ENCODE measurements at regions not wholly inside any gene's neighbourhood (a gene's known extent, or its start where the extent isn't known, plus 50 kb on each side); places are given as distances from the start of the nearest gene placed in this dataset.

DNA sequence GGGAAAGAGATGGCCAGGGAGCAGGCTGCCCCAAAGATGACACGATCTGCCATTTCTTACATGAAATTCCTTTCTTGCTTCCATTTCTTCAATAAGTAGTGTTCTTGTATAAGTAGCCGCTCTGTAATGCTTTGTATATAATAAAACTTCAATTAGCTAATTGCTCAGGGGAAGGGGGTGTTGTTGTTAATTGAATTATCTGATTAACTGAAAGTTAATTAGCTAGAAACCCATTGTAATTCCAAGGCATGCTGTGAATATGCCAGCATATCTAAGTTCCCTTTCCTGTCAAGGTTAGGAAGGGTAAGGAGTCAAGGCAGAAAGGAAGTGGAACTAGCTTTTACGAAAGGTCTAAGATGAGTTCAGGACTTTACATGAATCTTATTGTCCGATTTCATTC is 765.9 kb downstream of the TYW1 start:
- DNase-seq (ENCODE audit: low read depth in 2 of 2): no peak

DNA sequence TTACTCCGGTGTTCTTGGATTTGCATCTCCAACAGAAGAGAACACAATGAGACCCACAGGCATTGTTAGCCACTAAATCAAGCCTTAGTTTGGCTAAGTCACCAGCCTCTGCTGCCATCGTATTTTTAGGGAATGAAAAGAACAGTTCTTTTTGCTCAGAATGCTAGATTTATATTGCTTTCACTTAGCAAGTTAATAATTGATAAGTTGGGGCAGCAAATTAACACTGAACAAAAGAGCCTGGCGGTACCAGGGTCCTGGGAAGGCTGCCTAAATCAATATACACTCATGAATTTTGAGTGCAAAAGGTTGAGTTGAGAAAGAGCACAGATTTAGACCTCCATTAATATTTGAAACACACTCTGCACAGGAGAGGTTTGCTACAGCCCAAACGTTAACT is 767.7 kb downstream of the TYW1 start:
- no peak for DNase-seq (ENCODE audit: low read depth in 2 of 2)

- DNase-seq (ENCODE audit: low read depth in 2 of 2): no peak
Observed at GRCh38 chr7:67765481-67766175, 769.0 kb downstream of the TYW1 start.

DNA sequence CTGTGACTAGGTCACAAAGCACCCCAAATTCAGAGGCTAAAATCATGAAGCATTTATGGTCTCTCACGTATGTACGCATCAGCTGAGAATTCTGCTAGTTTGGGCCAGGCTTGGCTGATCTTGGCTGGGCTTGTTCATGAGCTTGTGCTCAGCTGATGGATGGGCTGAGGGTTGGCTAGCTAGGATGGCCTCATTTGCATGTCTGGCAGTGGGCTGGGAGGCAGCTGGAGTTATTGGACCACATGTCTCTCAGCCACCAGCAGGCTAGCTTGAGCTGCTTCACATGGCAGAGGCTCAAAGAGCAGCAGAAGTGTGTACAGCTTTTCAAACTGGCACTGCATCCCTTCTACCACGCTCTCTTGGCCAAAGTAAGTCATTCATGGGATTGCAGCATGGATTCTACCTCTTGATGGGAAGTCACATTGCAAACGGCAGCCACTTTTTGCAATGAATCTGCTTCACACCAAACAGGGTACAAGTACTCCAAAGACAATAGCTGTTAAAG is 770.3 kb downstream of the TYW1 start:
- DNase-seq (ENCODE audit: low read depth in 2 of 2): no peak

DNA sequence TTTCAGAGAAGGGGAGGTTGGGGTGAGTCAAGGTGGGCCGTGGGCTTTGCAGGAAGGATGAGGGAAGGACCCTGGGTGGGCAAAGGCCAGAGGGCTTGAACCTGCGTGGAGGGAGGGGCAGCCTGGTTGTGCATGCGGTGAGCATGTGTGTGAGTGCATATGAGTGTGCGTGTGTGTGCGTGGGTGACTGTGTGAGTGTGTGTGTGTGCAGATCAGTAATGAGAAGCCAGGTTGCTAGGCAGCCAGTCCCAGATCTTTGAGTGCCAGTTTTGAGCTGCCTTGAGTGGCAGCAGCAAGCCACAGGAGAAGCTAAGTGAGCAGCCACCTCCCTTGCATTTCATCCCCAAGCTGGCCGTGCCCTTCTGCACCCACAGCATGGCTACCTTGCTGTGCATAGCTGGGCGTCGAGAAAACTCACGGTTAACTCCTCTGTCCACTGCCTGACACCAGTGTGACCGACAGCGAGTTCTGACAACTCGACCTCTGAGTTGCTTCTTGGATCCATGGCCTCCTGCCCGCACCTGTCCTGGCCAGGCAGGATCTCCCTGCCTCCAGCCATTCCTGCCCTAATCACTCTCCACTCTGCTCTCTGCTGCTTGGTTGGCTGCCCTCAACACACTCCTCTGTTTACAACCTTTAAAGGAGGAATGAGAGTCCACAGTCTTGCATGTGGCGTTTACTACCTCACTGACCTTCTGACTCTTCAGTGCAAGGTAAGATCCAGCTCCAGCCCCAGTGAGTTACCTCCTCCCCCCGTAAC is 775.4 kb downstream of the TYW1 start:
- DNase-seq (ENCODE audit: low read depth in 2 of 2): no peak

- no peak for DNase-seq (ENCODE audit: low read depth in 2 of 2)
Observed at GRCh38 chr7:67773081-67773480, 776.4 kb downstream of the TYW1 start.

- DNase-seq (ENCODE audit: low read depth in 2 of 2): no peak
Observed at GRCh38 chr7:67777119-67777518, 780.5 kb downstream of the TYW1 start.

DNA sequence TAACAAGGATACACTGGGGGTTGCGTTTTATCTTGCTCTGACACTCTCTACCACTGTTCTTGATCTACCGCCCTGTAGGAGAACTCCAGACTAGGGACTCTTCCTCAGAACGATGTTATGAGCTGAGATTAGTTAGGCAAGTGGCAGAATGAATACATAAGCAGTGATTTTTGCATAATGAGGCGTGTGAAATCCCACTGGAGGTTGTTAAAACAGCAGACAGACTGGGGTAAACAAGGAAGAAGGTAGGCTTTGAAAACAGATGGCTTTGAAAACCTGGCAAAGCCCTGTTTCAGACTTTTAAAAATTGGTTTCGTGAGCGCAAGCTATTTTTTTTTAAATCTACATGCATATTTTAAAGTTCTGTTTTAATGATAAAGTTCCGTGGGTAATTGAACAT is 785.2 kb downstream of the TYW1 start:
- no peak for DNase-seq (ENCODE audit: low read depth in 2 of 2)

GRCh38 chr7:67786021-67786420 is 789.4 kb downstream of the TYW1 start:
- no peak for DNase-seq (ENCODE audit: low read depth in 2 of 2)

DNA sequence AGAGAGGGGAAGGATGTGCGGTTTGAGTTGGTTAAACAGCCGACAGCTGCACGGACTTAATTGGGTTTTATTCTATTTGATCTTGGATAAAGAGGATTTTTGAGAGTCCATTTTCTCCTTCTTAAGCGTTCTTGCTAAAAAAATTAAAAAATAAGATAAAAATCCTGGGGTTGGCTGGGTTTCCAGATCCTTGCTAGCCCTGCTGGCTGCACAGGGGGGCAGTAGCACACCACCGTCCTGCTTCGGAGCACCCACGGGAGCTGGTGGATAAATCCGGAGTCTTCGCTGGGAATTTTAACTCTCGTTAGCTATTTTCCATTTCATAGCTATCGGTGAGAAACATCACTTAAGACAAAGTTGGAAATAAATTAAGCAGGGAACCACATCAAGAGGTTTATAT is 792.0 kb downstream of the TYW1 start:
- no peak for DNase-seq (ENCODE audit: low read depth in 2 of 2)

DNA sequence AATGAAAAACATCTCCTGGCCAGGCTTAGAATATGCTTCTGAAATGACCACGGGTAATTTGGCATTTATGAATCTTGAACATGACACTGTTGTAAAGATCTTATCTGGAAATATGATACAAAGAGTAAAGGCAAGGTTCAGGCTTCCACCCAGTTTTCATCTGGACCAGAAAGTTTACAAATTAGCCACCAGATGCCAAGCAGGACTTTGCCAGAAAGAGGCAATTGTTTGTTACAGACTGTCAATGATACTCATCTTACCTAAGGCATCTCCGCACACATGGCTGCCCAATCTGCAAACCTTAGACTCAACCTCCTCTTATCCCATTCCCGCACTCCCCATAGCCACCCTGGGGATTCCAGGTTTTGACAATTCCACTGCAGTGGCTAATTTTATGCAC is 795.3 kb downstream of the TYW1 start:
- no peak for DNase-seq (ENCODE audit: low read depth in 2 of 2)

DNA sequence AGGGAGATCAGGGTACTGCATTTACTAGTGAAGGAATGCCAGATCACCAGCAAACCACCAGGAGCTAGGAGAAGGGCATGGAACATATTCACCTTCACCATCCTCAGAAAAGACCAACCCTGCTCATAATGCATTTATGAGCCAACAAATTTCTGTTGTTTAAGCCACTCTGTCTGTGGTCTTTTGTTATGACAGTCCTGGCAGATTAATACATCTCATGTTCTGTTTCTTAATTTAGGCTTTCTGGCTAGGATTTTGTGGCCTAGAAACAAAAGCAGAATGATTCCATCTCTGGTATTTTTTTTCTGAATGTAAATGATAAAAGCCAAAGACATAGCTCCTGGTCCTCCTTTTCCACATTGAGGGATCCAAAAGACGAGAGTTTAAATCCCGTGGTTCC is 797.9 kb downstream of the TYW1 start:
- no peak for DNase-seq (ENCODE audit: low read depth in 2 of 2)

GRCh38 chr7:67803789-67804188 is 807.2 kb downstream of the TYW1 start:
- no peak for DNase-seq (ENCODE audit: low read depth in 2 of 2)

DNA sequence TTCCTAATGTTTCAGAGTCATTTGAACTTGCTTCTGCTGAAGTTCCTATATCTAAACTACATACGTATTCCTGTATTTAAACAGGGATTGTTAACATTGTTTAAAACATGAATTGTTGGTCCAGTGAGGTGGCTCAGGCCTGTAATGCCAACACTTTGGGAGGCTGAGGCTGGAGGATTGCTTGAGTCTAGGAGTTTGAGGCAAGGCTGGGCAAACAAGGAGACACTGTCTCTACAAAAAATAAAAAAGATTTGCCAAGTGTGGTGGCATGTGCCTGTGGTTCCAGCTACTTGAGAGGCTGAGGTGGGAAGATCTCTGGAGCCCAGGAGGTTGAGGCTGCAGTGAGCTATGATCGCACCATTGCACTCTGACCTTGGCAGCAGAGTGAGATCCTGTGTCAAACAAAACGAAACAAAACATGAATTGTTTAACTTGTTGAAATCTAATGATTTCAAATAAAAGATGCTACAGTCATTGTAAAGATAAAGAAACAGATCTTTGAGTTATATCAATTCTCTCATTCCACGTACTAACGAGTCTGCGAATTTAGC is 809.4 kb downstream of the TYW1 start:
- no peak for DNase-seq (ENCODE audit: low read depth in 2 of 2)

DNA sequence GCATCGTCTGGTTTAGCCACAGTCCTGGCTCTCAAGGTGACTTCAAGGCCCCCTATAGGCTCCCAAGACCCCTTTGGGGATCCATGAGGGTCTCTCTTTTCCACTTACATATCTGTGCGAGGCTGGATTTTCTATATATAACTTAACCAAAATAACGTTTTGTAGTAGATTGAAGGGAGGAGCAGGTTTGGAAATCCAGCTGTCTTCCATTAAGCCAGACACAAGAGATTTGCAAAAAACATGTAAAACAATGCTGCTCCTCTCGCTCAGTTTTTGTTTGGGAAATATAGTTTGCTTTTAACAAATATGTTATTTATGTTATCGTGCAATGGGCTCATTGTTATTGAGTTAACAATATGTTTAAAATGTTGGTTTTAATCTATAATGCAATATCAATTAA is 811.2 kb downstream of the TYW1 start:
- DNase-seq (ENCODE audit: low read depth in 2 of 2): no peak

DNA sequence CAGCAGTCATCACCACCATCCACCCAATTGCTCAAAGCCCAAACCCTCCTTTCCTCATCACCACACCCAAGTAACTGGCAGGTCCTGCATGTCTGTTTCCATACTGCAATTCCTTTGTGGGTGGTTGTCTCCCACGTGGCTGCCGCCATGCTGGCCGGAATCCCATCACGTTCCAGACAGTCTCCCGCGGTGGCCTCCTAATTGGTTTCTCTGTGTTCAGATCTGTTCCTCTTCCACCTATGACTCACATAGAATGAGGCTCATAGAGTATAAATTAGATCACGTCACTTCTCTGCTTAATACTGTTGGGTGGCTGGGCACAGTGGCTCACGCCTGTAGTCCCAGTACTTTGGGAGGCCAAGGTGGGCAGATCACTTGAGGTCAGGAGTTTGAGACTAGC is 813.0 kb downstream of the TYW1 start:
- DNase-seq (ENCODE audit: low read depth in 2 of 2): no peak

GRCh38 chr7:67813621-67814292 is 817.1 kb downstream of the TYW1 start:
- DNase-seq (ENCODE audit: low read depth in 2 of 2): no peak

- DNase-seq (ENCODE audit: low read depth in 2 of 2): no peak
Observed at GRCh38 chr7:67817481-67817880, 820.8 kb downstream of the TYW1 start.

DNA sequence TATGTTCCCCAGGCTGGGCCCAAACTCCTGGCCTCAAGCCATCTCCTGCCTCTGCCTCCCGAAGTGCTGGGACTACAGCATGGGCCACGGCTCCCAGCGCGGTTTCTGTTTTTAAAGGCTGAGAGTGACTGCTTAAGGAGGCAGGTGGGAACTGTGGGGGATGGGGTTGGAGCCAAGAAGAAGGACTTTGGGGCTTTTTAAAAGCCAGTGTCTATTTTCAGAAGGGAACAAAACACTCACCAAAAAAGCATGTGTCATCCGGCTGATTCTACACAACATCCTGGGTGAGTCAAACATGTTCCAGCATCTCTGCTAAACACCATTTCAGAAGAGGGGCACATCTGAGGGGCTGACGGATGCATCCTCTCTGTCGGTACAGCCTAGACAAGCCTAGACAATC is 824.5 kb downstream of the TYW1 start:
- no peak for DNase-seq (ENCODE audit: low read depth in 2 of 2)

- no peak for DNase-seq (ENCODE audit: low read depth in 2 of 2)
Observed at GRCh38 chr7:67823345-67823744, 826.7 kb downstream of the TYW1 start.

GRCh38 chr7:67825356-67825755 is 828.7 kb downstream of the TYW1 start:
- no peak for DNase-seq (ENCODE audit: low read depth in 2 of 2)

- DNase-seq (ENCODE audit: low read depth in 2 of 2): no peak
Observed at GRCh38 chr7:67841896-67842295, 845.3 kb downstream of the TYW1 start.

GRCh38 chr7:67842571-67842970 is 845.9 kb downstream of the TYW1 start:
- DNase-seq (ENCODE audit: low read depth in 2 of 2): no peak

Measured in stimulated activated CD4-positive, alpha-beta T cell treated with anti-CD3 and anti-CD28 coated beads, Interleukin-15, amount 100 ng/mL, for 48 hours (primary cell).